HG03025 (cell line): ENCODE measurements at regions not wholly inside any gene's neighbourhood (a gene's known extent, or its start where the extent isn't known, plus 50 kb on each side); places are given as distances from the start of the nearest gene placed in this dataset.

Experiments
- ATAC-seq: cut with Tn5 transposase; IDR thresholded peaks from one replicate; pipeline ENCODE4 v1.9.1; 2021; ENCODE audit warnings: mild to moderate bottlenecking, moderate library complexity; ENCODE audit not compliant: unreplicated experiment, low FRiP score

GRCh38 chr13:109647053-109647452 lies 139.3 kb downstream of the IRS2 start:
- no peak for ATAC-seq

GRCh38 chr13:109646423-109646822 lies 140.0 kb downstream of the IRS2 start:
- peak; percentile 76 for ATAC-seq

DNA sequence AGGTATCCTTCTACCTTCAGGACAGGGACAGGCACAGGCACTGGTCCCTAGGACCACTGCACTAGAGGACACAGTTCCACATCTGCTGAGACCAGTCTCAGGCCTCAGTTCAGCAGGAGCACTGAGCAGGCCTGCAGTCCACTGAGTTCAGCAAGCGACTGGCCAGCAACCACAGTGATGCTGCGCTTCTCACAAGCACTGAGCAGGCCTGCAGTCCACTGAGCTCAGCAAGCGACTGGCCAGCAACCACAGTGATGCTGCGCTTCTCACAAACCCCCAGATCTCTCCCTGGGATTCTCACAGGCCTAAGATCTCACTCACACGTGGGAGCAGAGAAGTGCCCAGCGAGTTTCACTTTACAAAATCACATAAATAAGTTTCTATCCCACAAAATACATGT lies 140.6 kb downstream of the IRS2 start:
- no peak for ATAC-seq

DNA sequence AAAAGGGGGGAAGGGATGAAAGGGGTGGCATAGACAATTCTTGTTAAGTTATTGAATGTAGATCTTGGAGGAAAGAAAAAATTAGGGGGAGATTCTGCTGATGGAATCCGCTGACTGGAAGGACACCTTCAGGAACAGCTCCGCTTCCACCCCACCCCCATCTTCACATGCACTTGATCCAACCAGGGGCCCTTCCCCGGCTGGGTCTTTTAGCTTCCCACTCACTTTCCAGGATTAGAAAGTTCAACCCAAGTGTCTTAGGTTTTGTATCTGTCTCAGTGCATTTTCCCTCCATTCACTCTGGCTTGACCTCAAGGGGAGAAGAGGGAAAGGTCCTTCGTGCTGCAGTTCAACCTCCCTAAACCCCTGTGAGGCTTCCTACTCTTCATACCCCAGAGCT lies 141.4 kb downstream of the IRS2 start:
- ATAC-seq = no peak

DNA sequence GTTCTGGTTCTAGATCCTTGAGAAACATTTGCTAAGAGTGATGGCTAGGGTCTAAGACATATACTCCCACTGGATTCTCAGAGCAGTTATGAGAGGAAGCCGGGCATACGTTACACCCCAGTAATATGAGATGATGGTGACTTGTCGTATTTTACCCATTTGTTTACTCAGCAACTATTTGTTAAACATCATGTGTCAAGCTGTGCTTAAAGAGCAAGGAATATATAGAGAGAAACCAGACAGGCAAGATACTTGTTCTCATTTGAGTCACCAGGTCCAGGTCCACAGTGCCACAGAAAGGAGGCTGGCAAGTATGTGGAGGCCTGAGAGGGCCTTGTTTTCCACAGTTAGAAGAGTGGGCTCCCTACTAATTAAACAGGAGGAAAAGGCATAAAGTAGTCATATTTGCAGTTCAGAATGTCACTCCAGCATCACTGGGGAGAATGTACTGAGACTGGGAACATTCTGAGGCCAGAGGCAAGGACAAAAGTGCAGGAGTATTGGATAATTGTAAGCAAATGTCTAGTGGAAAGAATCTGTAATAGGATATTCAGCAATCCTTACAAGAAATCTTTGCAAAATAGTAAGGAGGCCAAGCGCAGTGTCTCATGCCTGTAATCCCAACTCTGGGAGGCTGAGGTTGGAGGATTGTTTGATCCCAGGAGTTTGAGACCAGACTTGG lies 142.2 kb downstream of the IRS2 start:
- no peak for ATAC-seq

DNA sequence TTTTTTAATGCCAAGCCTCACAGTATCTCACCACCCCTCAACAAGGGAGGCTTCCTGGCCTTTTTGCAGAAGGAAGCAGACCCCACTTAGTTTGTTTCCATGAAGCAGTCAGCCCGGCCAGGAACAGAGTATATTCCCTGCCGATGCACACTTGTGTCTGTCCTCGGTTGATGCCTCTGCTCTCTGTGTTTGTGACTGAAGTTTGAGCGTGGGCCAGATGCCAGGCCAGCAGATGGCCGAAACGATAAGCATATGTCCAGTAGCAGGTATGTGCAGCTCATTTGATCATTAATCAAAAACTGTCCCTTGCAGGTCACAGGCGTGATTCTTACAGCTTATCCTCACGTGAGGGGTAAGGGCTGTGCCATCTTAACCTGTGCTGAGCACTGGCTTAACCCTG lies 144.0 kb downstream of the IRS2 start:
- ATAC-seq = no peak

DNA sequence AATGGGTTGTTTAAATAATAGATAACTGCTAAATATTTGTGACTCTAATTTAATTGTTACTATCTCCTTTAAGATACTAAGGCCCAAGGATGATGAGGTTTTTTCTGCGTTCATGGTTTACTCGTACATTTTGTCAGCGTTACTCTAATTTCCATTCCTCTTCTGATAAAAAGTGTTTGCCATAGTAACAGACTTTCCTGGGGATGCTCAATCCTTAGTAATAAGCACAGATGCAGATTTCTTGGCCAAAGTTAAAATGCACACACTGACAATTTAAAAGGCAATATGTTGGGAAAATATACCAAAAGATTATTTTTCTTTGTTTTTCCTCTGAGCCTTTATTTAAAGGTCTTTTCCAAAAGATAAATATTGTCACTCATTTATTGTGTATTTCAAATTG lies 149.6 kb downstream of the IRS2 start:
- ATAC-seq = no peak

GRCh38 chr13:109631069-109631468 lies 155.3 kb downstream of the IRS2 start:
- ATAC-seq = no peak

DNA sequence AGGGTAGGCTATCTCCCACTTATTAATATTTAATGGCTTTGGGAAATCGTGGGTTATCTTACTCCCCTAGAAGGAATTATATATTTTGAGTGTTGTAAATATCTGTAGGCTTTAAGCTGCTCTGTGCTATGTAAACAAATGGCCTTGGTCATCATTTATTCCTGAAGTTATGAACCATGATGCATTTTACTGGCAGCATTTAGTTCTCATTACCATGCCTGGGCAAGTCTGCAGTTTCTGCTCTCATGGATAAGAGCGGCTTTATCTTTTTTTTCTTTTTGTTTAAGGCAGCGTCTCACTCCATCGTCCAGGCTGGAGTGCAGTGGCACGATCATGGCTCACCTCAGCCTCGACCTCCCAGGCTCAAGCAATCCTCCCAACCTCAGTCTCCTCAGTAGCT lies 156.1 kb downstream of the IRS2 start:
- ATAC-seq = no peak

- no peak for ATAC-seq
Measured at GRCh38 chr13:109629737-109630136, 156.6 kb downstream of the IRS2 start.

GRCh38 chr13:109628251-109628699 lies 158.1 kb downstream of the IRS2 start:
- no peak for ATAC-seq

DNA sequence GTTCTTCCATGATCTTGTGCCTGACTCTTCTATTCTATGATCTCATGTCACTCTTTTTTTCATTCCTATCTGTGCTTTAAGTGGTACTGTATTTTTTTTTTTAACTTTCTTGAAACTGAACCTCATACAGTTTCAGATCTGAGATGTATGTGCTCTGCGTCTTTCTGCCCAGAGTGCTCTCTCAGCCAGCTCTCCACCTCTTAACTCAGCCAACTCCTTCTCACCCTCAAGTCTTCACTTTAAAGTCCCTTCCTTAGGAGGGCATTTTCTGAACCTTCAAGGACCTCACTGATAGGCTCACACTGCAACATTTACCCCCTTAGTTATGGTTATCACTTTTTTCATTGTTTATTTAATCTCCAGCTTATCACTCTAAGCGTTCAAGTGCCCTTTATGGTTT lies 158.7 kb downstream of the IRS2 start:
- no peak for ATAC-seq

DNA sequence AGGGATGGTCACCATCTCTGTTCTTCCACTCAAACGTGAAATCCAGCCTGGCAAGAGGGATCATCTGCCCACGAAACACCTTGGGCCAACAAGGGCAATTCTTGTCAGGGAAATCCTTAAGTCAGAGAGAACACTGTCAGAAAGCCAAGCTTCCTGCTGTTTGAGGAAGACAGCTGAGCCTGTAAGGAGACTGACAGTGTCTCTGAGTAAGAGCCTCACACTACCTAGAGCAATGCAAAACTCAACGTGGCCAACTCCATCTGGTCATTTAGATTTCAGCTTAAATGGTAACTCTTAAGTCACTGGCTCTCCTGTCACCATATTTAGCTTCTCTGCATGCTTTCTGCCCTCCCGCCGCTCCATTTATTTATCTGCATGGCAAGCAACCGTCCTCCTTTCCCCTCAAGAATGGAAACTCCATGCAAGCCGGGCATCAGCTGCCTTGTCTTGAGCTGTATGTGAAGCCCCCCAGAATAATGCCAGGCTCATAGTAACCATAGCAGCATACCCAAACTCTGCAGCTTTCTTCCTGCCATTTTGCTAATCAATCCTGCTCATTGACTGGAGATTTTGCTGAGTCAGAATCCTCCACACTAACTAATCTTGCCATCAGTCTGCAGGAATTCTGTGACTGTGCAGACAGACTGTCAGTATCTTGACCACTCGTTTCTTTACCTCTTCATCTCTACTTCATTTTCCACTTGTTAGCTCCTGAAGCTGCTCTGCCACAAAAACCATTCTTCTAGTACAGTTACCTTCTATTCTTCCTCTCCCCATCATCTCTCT lies 159.8 kb downstream of the IRS2 start:
- ATAC-seq = no peak

- no peak for ATAC-seq
Measured at GRCh38 chr13:109625156-109625555, 161.2 kb downstream of the IRS2 start.

GRCh38 chr13:109622006-109622405 lies 164.4 kb downstream of the IRS2 start:
- ATAC-seq = no peak

GRCh38 chr13:109615721-109616420 lies 170.5 kb downstream of the IRS2 start:
- no peak for ATAC-seq

- no peak for ATAC-seq
Measured at GRCh38 chr13:109611912-109612691, 174.3 kb downstream of the IRS2 start.

DNA sequence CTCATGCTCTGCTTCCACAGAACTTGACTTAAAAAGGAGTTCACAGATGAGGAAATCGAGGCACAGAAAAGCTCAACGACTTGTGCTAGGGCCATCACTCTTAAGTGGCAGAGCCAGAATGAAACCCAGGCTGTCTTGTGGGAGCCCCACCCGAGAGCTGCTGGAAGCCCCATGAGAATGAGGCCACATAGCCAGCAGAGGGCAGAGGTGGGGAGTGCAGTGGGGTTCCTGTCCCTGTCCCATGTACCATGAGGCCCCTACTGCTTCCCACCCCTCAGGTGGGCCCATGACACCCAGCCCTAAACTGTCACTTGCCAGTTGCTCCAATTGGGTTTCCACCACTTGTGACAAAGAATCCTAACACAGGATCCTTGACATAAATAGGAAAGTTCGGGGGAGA lies 175.9 kb downstream of the IRS2 start:
- ATAC-seq = no peak

DNA sequence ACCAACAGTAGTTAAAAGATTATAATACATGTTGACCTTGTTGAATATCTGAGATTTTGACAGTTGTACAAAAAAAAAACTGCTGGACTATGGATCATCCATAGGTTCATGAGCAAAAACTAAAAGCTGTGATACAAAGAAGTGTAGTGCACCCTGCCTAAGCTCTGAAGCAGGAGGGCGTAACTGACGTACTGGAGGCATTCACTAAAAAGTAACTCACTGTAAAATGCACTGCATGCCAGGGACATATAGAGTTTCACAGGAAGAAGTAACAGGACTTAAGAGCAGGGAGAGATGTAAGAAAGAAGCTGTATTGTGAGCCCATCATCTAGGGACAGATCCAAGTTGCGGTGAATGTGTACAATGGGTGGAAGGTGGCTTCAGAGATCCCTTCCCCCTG lies 177.9 kb downstream of the IRS2 start:
- ATAC-seq = no peak

DNA sequence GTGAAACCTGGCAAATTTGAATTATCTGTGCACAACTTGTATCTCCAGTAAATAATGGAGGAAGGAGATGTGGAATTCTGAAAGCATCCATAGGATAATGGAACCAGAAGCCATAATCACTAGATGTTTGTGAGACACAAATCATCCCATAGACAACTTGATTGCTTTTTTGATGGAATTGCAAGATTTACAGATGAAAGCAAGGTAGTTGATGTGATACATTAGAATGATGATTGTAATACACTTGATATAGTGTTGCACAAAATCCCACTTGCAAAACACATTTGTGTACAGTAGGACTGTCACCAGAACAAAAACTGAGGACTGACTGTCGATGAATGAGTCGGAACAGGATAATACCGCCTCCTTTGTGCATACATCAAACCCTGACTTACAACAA lies 178.3 kb downstream of the IRS2 start:
- ATAC-seq = no peak

DNA sequence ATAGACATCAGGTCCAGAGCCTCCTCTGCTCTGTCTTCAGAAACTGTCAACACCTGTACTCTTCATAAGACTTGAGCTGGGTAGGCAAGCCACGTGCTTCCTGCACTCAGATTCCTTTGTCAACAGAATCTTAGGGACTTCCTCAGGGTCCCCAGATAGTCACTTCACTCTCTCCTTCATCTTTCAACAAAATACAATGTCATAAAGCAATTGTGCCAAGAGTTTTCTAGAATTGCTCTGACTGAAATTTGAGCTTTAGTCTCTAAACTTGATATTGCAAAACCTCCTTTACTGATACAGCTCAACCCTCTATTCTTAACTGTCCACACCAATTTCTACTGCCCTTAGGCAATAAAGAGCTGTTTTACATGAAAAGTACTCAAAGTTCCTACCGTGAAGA lies 179.9 kb downstream of the IRS2 start:
- no peak for ATAC-seq
